ENCODE measurements at regions not wholly inside any gene's neighbourhood (a gene's known extent, or its start where the extent isn't known, plus 50 kb on each side); places are given as distances from the start of the nearest gene placed in this dataset.

DNA sequence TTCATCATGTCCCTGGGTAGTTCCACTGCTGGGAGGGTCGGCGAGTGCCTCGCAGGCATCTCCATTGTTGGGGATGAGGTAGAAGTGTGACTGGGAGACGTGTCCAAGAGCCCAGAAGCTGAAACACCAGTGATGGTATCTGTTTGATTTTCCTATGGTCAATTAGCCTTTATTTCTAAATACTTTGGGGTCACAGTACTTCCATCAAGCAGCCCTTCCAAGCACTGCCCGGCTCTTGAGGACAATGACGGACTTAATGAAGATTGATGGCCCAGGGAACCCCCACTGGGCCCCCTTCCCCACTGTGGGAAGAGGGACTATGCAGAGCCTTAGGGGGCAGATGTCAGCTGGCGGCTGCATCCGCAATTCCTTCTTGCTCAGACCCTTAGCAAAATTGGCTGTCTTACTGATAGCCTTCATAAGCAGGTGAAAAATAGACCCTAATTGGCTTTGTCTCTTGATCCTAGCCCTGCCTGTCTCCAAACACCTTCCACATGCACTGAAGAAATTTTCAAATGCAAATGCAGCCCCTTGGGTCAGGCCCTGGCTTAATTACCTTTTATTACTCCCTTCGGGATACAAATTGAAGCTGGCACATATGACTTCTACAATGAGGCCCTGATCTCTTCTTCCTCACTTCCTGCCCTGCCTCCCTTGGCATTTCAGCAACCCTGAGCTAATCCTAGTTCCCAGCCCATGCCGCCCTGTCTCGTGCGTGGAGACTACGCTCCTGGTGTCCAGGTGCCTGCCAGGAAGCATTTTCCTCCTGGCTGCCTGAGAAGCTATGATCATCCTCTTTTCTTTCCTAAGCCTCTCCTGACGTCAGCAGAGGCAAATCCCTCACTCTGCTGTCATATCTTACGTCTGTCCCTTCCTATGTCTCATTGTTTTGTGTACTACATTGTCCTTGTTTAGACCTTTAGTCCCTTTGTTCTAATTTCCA is 124.5 kb upstream of the GDF10 start:
- H3K4me1 ChIP-seq (ENCODE audit: insufficient read depth, low read length, severe bottlenecking), result no peaks in the 10 kb centered on the region
- no peak overlapping the region for H2AFZ ChIP-seq (ENCODE audit: low read length)
- no peaks in the 10 kb centered on the region for H3K9me3 ChIP-seq (ENCODE audit: low read length)

GRCh38 chr10:47176206-47176902 is 123.6 kb upstream of the GDF10 start:
- Histone ChIP-seq H3K79me2 (ENCODE audit: insufficient read depth, low read length) (no peaks in the 10 kb centered on the region), H3K27me3 (ENCODE audit: insufficient read depth, low read length) (no peaks in the 10 kb centered on the region), H3K9me3 (ENCODE audit: low read length) (no peaks in the 10 kb centered on the region), H3K4me2 (ENCODE audit: low read length) (no peak overlapping the region), H3K9ac (ENCODE audit: low read length) (no peak overlapping the region), H3K36me3 (ENCODE audit: insufficient read depth, low read length) (no peaks in the 10 kb centered on the region), H3F3A (ENCODE audit: insufficient read depth, low read length) (no peaks in the 10 kb centered on the region), H4K20me1 (ENCODE audit: insufficient read depth, low read length) (no peaks in the 10 kb centered on the region), H3K4me1 (ENCODE audit: insufficient read depth, low read length, severe bottlenecking) (no peaks in the 10 kb centered on the region), H3K9me2 (ENCODE audit: low read depth, low read length) (no peaks in the 10 kb centered on the region), H3K4me3 (ENCODE audit: low read depth, low read length, poor library complexity, severe bottlenecking) (no peak overlapping the region), H2AFZ (ENCODE audit: low read length) (no peak overlapping the region), H3K27ac (ENCODE audit: low read depth, low read length, poor library complexity, severe bottlenecking) (no peak overlapping the region)
- no peak for TF ChIP-seq EZH2 (IDR thresholded peaks at IDR 0.05; ENCODE audit: borderline replicate concordance, low read length)
- no peak for TF ChIP-seq CTCF (IDR thresholded peaks at IDR 0.05; ENCODE audit: low read length)

More for the DNA sequence above, 124.5 kb upstream of the GDF10 start:
- Histone ChIP-seq H3K36me3 (ENCODE audit: insufficient read depth, low read length) (no peaks in the 10 kb centered on the region), H3K79me2 (ENCODE audit: insufficient read depth, low read length) (no peaks in the 10 kb centered on the region), H3K9me2 (ENCODE audit: low read depth, low read length) (no peaks in the 10 kb centered on the region), H3K4me3 (ENCODE audit: low read depth, low read length, poor library complexity, severe bottlenecking) (no peak overlapping the region), H3K27ac (ENCODE audit: low read depth, low read length, poor library complexity, severe bottlenecking) (no peak overlapping the region), H3F3A (ENCODE audit: insufficient read depth, low read length) (no peaks in the 10 kb centered on the region), H3K4me2 (ENCODE audit: low read length) (no peak overlapping the region), H3K27me3 (ENCODE audit: insufficient read depth, low read length) (no peaks in the 10 kb centered on the region), H3K9ac (ENCODE audit: low read length) (no peak overlapping the region), H4K20me1 (ENCODE audit: insufficient read depth, low read length) (no peaks in the 10 kb centered on the region)
- TF ChIP-seq CTCF (IDR thresholded peaks at IDR 0.05; ENCODE audit: low read length), result no peak
- TF ChIP-seq EZH2 (IDR thresholded peaks at IDR 0.05; ENCODE audit: borderline replicate concordance, low read length), result no peak

DNA sequence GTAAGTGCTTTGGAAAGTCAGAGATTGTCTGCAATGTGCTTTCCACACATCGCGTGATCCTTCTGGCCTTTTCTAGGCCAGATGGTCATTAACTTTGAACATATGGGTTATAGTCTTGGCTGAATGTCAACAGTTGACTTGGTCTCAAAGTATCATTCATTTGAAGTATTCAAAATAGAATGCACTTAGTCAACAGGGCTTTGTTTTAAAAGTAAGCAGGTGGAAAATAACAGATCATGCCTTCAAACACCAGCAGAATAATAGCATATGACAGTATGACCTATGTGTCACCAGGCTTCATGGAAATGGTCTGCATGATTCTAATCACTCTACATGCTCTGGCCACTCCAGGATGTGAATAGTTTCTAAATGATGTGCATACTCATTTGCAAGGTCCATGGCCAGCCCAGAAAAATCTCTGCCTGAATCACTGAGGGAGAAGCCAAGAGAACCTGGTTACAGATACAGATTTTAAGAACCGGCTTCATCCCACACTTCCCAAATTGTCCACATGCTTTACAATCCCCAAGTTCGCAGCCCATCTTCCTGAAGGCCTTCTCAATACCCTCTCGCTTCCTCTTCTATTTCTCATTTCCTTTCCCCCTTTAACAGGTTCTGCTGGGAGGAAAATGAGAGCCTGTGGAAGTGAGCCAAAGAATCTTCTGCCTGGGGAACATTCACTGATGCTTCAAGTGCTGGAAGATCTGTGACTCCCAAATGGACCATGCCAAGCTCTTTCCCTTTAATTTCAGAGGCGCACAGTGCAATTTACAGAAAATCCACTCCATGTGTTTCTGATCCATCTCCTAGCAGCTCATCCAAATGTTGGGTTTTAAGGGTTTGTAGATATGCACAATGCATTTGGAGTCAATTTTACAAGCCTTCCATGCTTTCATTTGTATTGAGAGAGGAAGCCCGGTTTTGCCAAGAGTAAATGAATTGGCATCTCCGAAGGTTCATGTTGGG is 122.8 kb upstream of the GDF10 start:
- H3K4me1 ChIP-seq (ENCODE audit: insufficient read depth, low read length, severe bottlenecking), result peaks cover 3% of the 10 kb centered on the region
- H3K9me2 ChIP-seq (ENCODE audit: low read depth, low read length), result no peaks in the 10 kb centered on the region
- H4K20me1 ChIP-seq (ENCODE audit: insufficient read depth, low read length), result no peaks in the 10 kb centered on the region
- no peaks in the 10 kb centered on the region for H3K9me3 ChIP-seq (ENCODE audit: low read length)
- no peak overlapping the region for H3K4me2 ChIP-seq (ENCODE audit: low read length)
- no peaks in the 10 kb centered on the region for H3K36me3 ChIP-seq (ENCODE audit: insufficient read depth, low read length)
- H3K79me2 ChIP-seq (ENCODE audit: insufficient read depth, low read length), result no peaks in the 10 kb centered on the region
- H3K9ac ChIP-seq (ENCODE audit: low read length), result no peak overlapping the region
- no peak overlapping the region for H3K27ac ChIP-seq (ENCODE audit: low read depth, low read length, poor library complexity, severe bottlenecking)
- H3F3A ChIP-seq (ENCODE audit: insufficient read depth, low read length), result no peaks in the 10 kb centered on the region
- TF ChIP-seq CTCF (IDR thresholded peaks at IDR 0.05; ENCODE audit: low read length), result no peak
- TF ChIP-seq EZH2 (IDR thresholded peaks at IDR 0.05; ENCODE audit: borderline replicate concordance, low read length), result no peak
- no peak overlapping the region for H2AFZ ChIP-seq (ENCODE audit: low read length)
- H3K4me3 ChIP-seq (ENCODE audit: low read depth, low read length, poor library complexity, severe bottlenecking), result no peak overlapping the region
- no peaks in the 10 kb centered on the region for H3K27me3 ChIP-seq (ENCODE audit: insufficient read depth, low read length)
